Transverse colon (tissue), 4 donors: ENCODE measurements at regions not wholly inside any gene's neighbourhood (a gene's known extent, or its start where the extent isn't known, plus 50 kb on each side); places are given as distances from the start of the nearest gene placed in this dataset.
A peak's percentile ranks its signal among the peaks of the same experiment; 100 is the strongest.

ENCODE experiments used
- EP300 ChIP-seq: sonication (generic); formaldehyde crosslinking; IDR thresholded peaks from one replicate; pipeline ENCODE4 v1.6.1; 2017; ENCODE audit warnings: antibody characterized with exemption, low read depth
- POLR2A ChIP-seq: fragments of 450-650 bp; IDR thresholded peaks from one replicate; pipeline ENCODE4 v1.6.1; 2016; ENCODE audit warnings: antibody characterized with exemption, mild to moderate bottlenecking, moderate library complexity
- POLR2AphosphoS5 ChIP-seq, 3 donors: sonication (generic); formaldehyde crosslinking; IDR thresholded peaks; one replicate each; pipeline ENCODE4 v1.6.1; 2016; ENCODE audit warnings: antibody characterized with exemption in 3 of 3
- TF ChIP-seq, protein P1 (sequence below), 5 experiments: fragments of 200-600 bp in 3 of 5; fragments of 450-650 bp in 2 of 5; sonication (generic) in 3 of 5; IDR thresholded peaks; 1 replicate in 2 of 5; 2 replicates in 3 of 5; pipeline ENCODE4 v1.5.1; 2016 to 2017; ENCODE audit warnings: antibody characterized with exemption in 5 of 5, inconsistent platforms in 3 of 5, mild to moderate bottlenecking in 2 of 5, moderate library complexity in 1 of 5

DNA sequence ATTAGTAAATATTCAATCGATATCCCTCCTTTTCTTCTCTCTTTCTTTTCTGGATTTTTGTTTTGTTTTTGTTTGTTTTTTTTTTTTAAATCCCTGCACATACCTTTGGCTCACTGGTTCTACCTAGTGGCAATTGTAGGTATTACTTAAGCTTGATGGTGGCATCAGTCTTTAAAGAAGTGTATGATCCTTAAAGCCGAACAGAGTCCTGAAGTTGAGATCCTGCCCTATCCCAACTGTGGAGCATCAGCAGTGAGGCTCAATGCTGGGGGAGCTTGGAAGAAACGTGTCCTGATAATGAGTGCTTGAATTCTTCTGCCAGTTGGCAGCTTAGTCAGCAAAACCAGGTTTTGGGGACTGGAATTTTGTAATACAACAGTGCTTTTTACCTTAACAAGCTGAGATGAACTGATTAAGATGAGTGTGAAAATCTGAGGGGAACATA lies 60.8 kb downstream of the FASLG start:
- TF ChIP-seq POLR2A: no peak
- TF ChIP-seq, protein P1, sequence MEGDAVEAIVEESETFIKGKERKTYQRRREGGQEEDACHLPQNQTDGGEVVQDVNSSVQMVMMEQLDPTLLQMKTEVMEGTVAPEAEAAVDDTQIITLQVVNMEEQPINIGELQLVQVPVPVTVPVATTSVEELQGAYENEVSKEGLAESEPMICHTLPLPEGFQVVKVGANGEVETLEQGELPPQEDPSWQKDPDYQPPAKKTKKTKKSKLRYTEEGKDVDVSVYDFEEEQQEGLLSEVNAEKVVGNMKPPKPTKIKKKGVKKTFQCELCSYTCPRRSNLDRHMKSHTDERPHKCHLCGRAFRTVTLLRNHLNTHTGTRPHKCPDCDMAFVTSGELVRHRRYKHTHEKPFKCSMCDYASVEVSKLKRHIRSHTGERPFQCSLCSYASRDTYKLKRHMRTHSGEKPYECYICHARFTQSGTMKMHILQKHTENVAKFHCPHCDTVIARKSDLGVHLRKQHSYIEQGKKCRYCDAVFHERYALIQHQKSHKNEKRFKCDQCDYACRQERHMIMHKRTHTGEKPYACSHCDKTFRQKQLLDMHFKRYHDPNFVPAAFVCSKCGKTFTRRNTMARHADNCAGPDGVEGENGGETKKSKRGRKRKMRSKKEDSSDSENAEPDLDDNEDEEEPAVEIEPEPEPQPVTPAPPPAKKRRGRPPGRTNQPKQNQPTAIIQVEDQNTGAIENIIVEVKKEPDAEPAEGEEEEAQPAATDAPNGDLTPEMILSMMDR (IDR thresholded peaks at IDR 0.05): peak; percentile 57 to 75 (median 68)
- TF ChIP-seq POLR2AphosphoS5 (IDR thresholded peaks at IDR 0.05): no peak
- no peak for TF ChIP-seq EP300
